ENCODE measurements at regions not wholly inside any gene's neighbourhood (a gene's known extent, or its start where the extent isn't known, plus 50 kb on each side); places are given as distances from the start of the nearest gene placed in this dataset.

GRCh38 chr9:115378758-115379157 is 260.8 kb upstream of the TNC start (continued):
- TF ChIP-seq AFF4 (CRISPR knock-in tag; IDR thresholded peaks at IDR 0.05; ENCODE audit: borderline replicate concordance) = no peak
- TF ChIP-seq NFYB (CRISPR knock-in tag; conservative IDR thresholded peaks at IDR 0.05; ENCODE audit: low read depth) = no peak
- TF ChIP-seq NR2C2 (CRISPR knock-in tag; IDR thresholded peaks at IDR 0.05) = no peak
- TF ChIP-seq E2F1 (CRISPR knock-in tag; IDR thresholded peaks at IDR 0.05) = no peak
- no peak for TF ChIP-seq NFATC4 (CRISPR knock-in tag; IDR thresholded peaks at IDR 0.05)
- TF ChIP-seq ZNF219 (CRISPR knock-in tag; IDR thresholded peaks at IDR 0.05; ENCODE audit: borderline replicate concordance) = no peak
- no peak for TF ChIP-seq ATF3 (CRISPR knock-in tag; conservative IDR thresholded peaks at IDR 0.05)
- TF ChIP-seq SMAD3 (CRISPR knock-in tag; IDR thresholded peaks at IDR 0.05; ENCODE audit: borderline replicate concordance) = no peak
- no peak for TF ChIP-seq ZNF281 (CRISPR knock-in tag; IDR thresholded peaks at IDR 0.05)
- no peak for TF ChIP-seq ZNF317 (CRISPR knock-in tag; IDR thresholded peaks at IDR 0.05; ENCODE audit: borderline replicate concordance, low read depth)
- TF ChIP-seq FOXK1 (CRISPR knock-in tag; IDR thresholded peaks at IDR 0.05) = no peak

- peaks cover 40% of the 10 kb centered on the region for H3K36me3 Mint-ChIP-seq
- DNase-seq (ENCODE audit: low spot score) = no peak
- no peaks in the 10 kb centered on the region for H3K4me1 Mint-ChIP-seq
- peaks cover 45% of the 10 kb centered on the region for H3K9me3 Mint-ChIP-seq
- ChIA-PET CTCF (no interaction called here), POLR2A (no interaction called here)
- no peak overlapping the region for H3K4me3 Mint-ChIP-seq
- H3K27ac Mint-ChIP-seq = no peak overlapping the region
- TF ChIP-seq SMAD4 (CRISPR knock-in tag; IDR thresholded peaks at IDR 0.05) (no peak), ZBTB43 (CRISPR knock-in tag; IDR thresholded peaks at IDR 0.05) (no peak), E2F4 (CRISPR knock-in tag; IDR thresholded peaks at IDR 0.05; ENCODE audit: borderline replicate concordance, low read depth) (no peak), CDX4 (CRISPR knock-in tag; IDR thresholded peaks at IDR 0.05; ENCODE audit: borderline replicate concordance) (no peak), ETV6 (CRISPR knock-in tag; IDR thresholded peaks at IDR 0.05) (no peak)
- H3K27me3 Mint-ChIP-seq (ENCODE audit: low read depth) = no peaks in the 10 kb centered on the region; the same call in 1 of the 2 replicates
- ATAC-seq = no peak
Observed at GRCh38 chr9:115379719-115380118, 261.8 kb upstream of the TNC start.
